ENCODE measurements at regions not wholly inside any gene's neighbourhood (a gene's known extent, or its start where the extent isn't known, plus 50 kb on each side); places are given as distances from the start of the nearest gene placed in this dataset.

GRCh38 chr16:85301231-85301630 is 189.0 kb upstream of the CIBAR2 start:
- TF ChIP-seq CTCF (IDR thresholded peaks at IDR 0.05): no peak
- no peak for TF ChIP-seq POLR2A (IDR thresholded peaks at IDR 0.05)
